ENCODE measurements at regions not wholly inside any gene's neighbourhood (a gene's known extent, or its start where the extent isn't known, plus 50 kb on each side); places are given as distances from the start of the nearest gene placed in this dataset.

DNA sequence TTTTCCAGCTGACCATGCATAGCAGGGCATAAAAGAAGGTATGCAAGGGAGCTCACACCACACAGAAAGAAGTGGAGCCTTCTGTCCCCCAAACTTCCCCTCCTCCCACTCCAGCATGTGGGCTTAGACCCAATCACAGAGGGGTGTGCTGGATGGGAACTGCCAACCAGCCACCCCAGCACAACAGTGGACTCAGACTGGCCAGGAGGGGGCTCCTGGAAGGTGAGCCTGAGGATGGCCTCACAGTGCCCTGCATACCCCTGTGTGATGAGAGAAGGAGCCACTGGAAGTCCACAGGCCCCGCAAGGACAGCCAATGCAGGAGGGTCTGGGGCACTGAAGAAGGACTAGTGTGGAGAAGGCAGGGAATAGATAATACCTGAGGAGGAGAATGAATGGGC, 106.9 kb upstream of the SERP2 start:
- TF ChIP-seq, protein P1, sequence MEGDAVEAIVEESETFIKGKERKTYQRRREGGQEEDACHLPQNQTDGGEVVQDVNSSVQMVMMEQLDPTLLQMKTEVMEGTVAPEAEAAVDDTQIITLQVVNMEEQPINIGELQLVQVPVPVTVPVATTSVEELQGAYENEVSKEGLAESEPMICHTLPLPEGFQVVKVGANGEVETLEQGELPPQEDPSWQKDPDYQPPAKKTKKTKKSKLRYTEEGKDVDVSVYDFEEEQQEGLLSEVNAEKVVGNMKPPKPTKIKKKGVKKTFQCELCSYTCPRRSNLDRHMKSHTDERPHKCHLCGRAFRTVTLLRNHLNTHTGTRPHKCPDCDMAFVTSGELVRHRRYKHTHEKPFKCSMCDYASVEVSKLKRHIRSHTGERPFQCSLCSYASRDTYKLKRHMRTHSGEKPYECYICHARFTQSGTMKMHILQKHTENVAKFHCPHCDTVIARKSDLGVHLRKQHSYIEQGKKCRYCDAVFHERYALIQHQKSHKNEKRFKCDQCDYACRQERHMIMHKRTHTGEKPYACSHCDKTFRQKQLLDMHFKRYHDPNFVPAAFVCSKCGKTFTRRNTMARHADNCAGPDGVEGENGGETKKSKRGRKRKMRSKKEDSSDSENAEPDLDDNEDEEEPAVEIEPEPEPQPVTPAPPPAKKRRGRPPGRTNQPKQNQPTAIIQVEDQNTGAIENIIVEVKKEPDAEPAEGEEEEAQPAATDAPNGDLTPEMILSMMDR (IDR thresholded peaks at IDR 0.05): no peak
- TF ChIP-seq POLR2AphosphoS5 (IDR thresholded peaks at IDR 0.05) (no peak), POLR2A (IDR thresholded peaks at IDR 0.05) (no peak)

GRCh38 chr13:44267203-44267602, 106.4 kb upstream of the SERP2 start:
- no peak for DNase-seq (ENCODE audit: low spot score in 2 of 2)
- Histone ChIP-seq H3K4me1 (no peaks in the 10 kb centered on the region), H3K27me3 (no peaks in the 10 kb centered on the region), H3K4me3 (no peak overlapping the region), H3K9me3 (no peaks in the 10 kb centered on the region), H3K36me3 (no peaks in the 10 kb centered on the region), H3K27ac (no peak overlapping the region)
- no peak for TF ChIP-seq POLR2AphosphoS5 (IDR thresholded peaks at IDR 0.05)
- TF ChIP-seq, protein P1 (IDR thresholded peaks at IDR 0.05): no peak
- no peak for TF ChIP-seq POLR2A (IDR thresholded peaks at IDR 0.05)
- intact Hi-C loops (cut with DNase I; ENCODE audit: low total_unique reads): no loop called here

More for the DNA sequence above, 106.9 kb upstream of the SERP2 start:
- intact Hi-C loops (cut with DNase I; ENCODE audit: low total_unique reads): no loop called here
- Histone ChIP-seq H3K9me3 (no peaks in the 10 kb centered on the region), H3K27ac (no peak overlapping the region), H3K4me3 (no peak overlapping the region), H3K27me3 (no peaks in the 10 kb centered on the region), H3K36me3 (no peaks in the 10 kb centered on the region), H3K4me1 (no peaks in the 10 kb centered on the region)
- no peak for DNase-seq (ENCODE audit: low spot score in 2 of 2)

DNA sequence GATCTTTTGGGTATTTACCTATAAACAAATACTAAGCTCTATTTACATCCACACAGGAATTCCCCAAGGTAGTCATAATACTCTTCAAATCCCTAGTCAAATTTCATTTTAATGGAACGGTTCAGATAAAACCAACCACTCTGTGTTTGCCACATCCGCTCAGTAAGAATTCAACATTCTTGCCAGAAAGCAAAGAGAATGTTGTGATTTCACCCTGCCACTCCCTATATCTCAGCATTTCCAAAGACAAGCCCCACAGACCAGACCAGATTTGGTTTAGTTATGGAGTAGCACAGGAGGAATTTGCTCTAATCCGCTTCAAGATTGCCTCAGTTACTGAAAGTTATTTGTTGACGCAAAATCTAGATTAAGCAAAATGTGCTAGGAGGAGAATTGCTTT, 105.6 kb upstream of the SERP2 start:
- no peak overlapping the region for H3K27ac ChIP-seq
- no peak for DNase-seq (ENCODE audit: low spot score in 2 of 2)
- TF ChIP-seq POLR2AphosphoS5 (IDR thresholded peaks at IDR 0.05) (no peak), POLR2A (IDR thresholded peaks at IDR 0.05) (no peak)
- TF ChIP-seq, protein P1 (IDR thresholded peaks at IDR 0.05): no peak
- no peaks in the 10 kb centered on the region for H3K27me3 ChIP-seq
- no peak overlapping the region for H3K4me3 ChIP-seq
- H3K9me3 ChIP-seq: no peaks in the 10 kb centered on the region
- intact Hi-C loops (cut with DNase I; ENCODE audit: low total_unique reads): loop anchor here (2.0 kb wide), 1 partner anchor 111 kb away; no protein-coding TSS in a partner anchor
- no peaks in the 10 kb centered on the region for H3K36me3 ChIP-seq
- H3K4me1 ChIP-seq: no peaks in the 10 kb centered on the region

DNA sequence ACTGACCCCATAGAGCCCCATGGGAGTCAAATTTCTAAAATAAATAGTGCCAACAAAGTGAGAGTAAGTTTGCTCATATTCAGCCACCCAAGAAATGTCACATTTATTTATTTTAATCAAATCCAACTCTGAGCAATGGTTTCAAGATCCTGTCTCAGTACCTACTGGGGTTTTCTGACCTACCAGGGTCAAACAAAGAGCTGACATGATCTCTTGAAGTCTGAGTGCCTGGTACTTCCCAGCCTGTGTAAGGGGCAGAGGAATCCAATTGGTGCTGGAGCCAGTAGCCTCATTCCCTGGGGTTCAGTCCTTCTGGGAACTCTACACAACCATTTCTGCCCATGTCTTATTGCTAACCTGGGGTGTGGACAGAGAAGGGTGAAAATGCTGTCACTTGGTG, 104.6 kb upstream of the SERP2 start:
- Histone ChIP-seq H3K27ac (no peak overlapping the region), H3K36me3 (no peaks in the 10 kb centered on the region), H3K9me3 (no peaks in the 10 kb centered on the region), H3K4me1 (peaks cover 0 to under 1% of the 10 kb centered on the region in 2 donors), H3K27me3 (no peaks in the 10 kb centered on the region), H3K4me3 (no peak overlapping the region)
- intact Hi-C loops (cut with DNase I; ENCODE audit: low total_unique reads): loop anchor here (2.0 kb wide), 1 partner anchor 110 kb away; no protein-coding TSS in a partner anchor
- TF ChIP-seq POLR2A (IDR thresholded peaks at IDR 0.05) (no peak), POLR2AphosphoS5 (IDR thresholded peaks at IDR 0.05) (no peak)
- TF ChIP-seq, protein P1 (IDR thresholded peaks at IDR 0.05): no peak
- DNase-seq (ENCODE audit: low spot score in 2 of 2): no peak

DNA sequence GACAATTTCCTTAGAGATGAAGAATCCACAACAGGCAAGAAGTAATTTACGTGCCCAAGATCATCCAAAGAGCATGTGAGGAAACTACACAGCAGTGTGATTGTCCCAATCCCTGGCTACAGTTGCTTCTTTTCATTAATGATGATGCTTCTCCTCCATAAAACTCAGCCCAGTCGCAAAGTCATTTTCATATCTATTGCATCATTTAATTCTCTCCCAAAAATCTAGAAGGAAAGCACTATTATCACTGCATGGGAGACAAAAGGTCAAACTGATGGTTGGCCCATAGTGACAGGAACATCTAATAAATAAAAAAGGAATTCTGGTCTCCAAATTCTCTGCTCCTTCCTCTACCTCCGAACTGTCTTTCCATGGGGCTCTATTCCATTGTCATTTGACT, 103.5 kb upstream of the SERP2 start:
- Histone ChIP-seq H3K4me1 (peaks cover 0 to 3% of the 10 kb centered on the region in 2 donors), H3K27me3 (no peaks in the 10 kb centered on the region), H3K27ac (peak overlapping the region; percentile 83 to 90), H3K36me3 (no peaks in the 10 kb centered on the region), H3K4me3 (no peak overlapping the region), H3K9me3 (no peaks in the 10 kb centered on the region)
- DNase-seq (ENCODE audit: low spot score in 2 of 2): no peak
- TF ChIP-seq, protein P1 (IDR thresholded peaks at IDR 0.05): no peak
- intact Hi-C loops (cut with DNase I; ENCODE audit: low total_unique reads): no loop called here
